Esophagus squamous epithelium (tissue), 4 donors: ENCODE measurements at regions not wholly inside any gene's neighbourhood (a gene's known extent, or its start where the extent isn't known, plus 50 kb on each side); places are given as distances from the start of the nearest gene placed in this dataset.

Experiments
- CTCF ChIP-seq, 6 experiments: fragments of 450-650 bp in 4 of 6; fragments of 200-600 bp in 2 of 6; sonication (generic) in 2 of 6; IDR thresholded peaks; one replicate each; pipeline ENCODE4 v1.5.1; 2016 to 2019; ENCODE audit warnings: antibody characterized with exemption in 6 of 6, mild to moderate bottlenecking in 4 of 6, moderate library complexity in 4 of 6
- POLR2A ChIP-seq, 4 donors: fragments of 450-650 bp; IDR thresholded peaks; one replicate each; pipeline ENCODE4 v1.6.1; 2017; ENCODE audit warnings: antibody characterized with exemption in 4 of 4, mild to moderate bottlenecking in 4 of 4, moderate library complexity in 3 of 4

- no peak for TF ChIP-seq CTCF (IDR thresholded peaks at IDR 0.05)
- TF ChIP-seq POLR2A (IDR thresholded peaks at IDR 0.05), result no peak
Observed at GRCh38 chr6:115817161-115817560, 243.5 kb downstream of the FRK start.
